HG02943 (cell line): ENCODE measurements at regions not wholly inside any gene's neighbourhood (a gene's known extent, or its start where the extent isn't known, plus 50 kb on each side); places are given as distances from the start of the nearest gene placed in this dataset.
"Not testable (repeated sequence)": the region's sequence is repeated elsewhere in the genome, so short reads cannot be mapped to it uniquely, and the experiment has no call there.

Source experiments
- ATAC-seq: cut with Tn5 transposase; IDR thresholded peaks from one replicate; pipeline ENCODE4 v1.9.1; 2021; ENCODE audit warnings: mild to moderate bottlenecking, low read depth, moderate library complexity; ENCODE audit not compliant: unreplicated experiment

GRCh38 chr3:110998766-110999165 is 72.8 kb upstream of the NECTIN3 start:
- not testable (repeated sequence) for ATAC-seq

DNA sequence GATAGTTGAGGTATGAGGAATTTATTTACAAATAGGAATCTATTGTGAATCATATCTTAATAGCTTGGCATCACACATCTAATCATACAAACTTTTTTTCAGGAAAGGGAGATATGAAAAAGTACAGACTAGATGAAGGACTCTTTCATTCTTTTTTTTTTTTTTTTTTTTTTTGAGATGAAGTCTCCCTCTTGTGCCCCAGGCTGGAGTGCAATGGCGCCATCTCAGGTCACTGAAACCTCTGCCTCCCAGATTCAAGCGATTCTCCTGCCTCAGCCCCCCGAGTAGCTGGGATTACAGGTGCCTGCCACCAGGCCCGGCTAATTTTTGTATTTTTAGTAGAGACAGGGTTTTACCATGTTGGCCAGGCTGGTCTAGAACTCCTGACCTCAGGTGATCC is 65.1 kb upstream of the NECTIN3 start:
- not testable (repeated sequence) for ATAC-seq

DNA sequence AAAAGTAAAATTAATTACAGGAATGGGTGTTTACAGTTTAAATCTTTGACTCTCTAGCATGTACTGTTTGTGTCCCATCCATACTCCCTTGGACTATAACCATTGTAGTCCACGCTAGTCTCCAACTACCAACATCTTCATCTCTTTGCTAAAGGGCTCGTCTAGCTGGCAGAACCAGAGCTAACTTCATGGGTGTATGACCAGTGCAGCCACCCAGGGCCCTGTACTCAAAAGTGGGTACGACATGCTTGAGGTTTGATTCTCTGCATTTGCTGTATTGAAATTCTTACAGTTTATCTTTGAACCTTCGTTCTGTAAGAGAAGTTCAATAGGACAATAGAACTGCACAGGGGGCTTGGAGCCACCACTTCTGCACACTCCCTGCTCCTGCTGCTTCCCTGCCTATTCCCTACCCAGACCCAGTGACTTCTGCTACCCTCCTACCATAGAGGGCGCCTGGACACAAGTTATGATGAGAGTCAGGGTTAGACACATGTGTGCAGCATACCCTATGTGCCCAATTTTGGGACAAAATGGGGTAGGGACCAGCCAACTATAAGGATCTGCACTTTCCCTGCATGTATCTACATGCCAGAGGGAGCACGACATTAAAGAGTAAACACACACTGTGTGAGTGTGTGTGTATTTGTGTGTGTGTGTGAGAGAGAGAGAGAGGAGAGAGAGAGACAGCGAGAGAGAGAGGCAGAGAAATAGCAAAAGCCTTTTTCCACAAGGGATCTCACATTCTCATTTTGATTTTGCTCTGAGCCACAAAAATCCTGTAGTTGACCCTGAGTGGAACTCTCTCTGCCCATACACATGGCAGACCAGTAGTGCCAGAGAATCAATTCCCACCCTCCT is 59.0 kb upstream of the NECTIN3 start:
- no peak for ATAC-seq
